K562 (cell line): ENCODE measurements at regions not wholly inside any gene's neighbourhood (a gene's known extent, or its start where the extent isn't known, plus 50 kb on each side); places are given as distances from the start of the nearest gene placed in this dataset.

Experiments
- ATAC-seq: fragments of 200-7000 bp; cut with Tn5 transposase; 3 replicates; pipeline ENCODE4 v1.9.1; 2020; ENCODE audit warnings: moderate library complexity
- BruUV-seq: library from RNA; stranded (reverse); fragments of 400-500 nt; replicated peaks from 2 replicates; lab custom pipeline; 2021; lab: Mats Ljungman, UMichigan
- CTCF ChIA-PET: fragments of 300-600 bp; formaldehyde crosslinking; extraction: SDS; loops from one replicate; lab custom pipeline; 2021; ENCODE audit warnings: low intra/inter-chr PET ratio; lab: Yijun Ruan, JAX
- POLR2A ChIA-PET: fragments of 300-600, 350-650 bp; sonication (Branson Sonifier 250); formaldehyde crosslinking; extraction: SDS; loops from one replicate; lab custom pipeline; 2021; ENCODE audit warnings: antibody characterized with exemption, inconsistent platforms; lab: Yijun Ruan, JAX
- DNase-seq, 4 experiments: peaks; one replicate each; pipeline versions ENCODE4 v3.0.0 to v3.0.0-alpha.2; 2011 to 2018; ENCODE audit warnings: low spot score in 3 of 4, mixed read lengths in 3 of 4; ENCODE audit errors: extremely low read depth in 1 of 4
- FAIRE-seq: peaks from 2 replicates; lab custom pipeline; 2011; peaks lifted over from hg19 to GRCh38; lab: Jason Lieb, UNC
- H2AFZ ChIP-seq: 2 replicates; pipeline ENCODE4 v1.6.0; 2011; ENCODE audit warnings: low read depth, low read length, control low read depth, inconsistent platforms
- H3K27ac ChIP-seq: fragments of 200-600 bp; 3 replicates; pipeline ENCODE4 v1.8.0; 2011; ENCODE audit warnings: low read depth, mild to moderate bottlenecking, control low read depth, inconsistent platforms, low read length, moderate library complexity, mixed read lengths; ENCODE audit errors: extremely low read depth
- H3K27me3 ChIP-seq, 2 experiments: fragments of 300-600 bp in 1 of 2; 2 replicates in 1 of 2; 3 replicates in 1 of 2; pipeline versions ENCODE4 v1.6.0 to v1.8.0; 2011; ENCODE audit warnings: inconsistent platforms in 2 of 2, low read length in 2 of 2, mild to moderate bottlenecking in 1 of 2, mixed read lengths in 1 of 2, moderate library complexity in 1 of 2; ENCODE audit not compliant: control insufficient read depth in 2 of 2, insufficient read depth in 2 of 2
- H3K36me3 ChIP-seq: fragments of 300-600 bp; 3 replicates; pipeline ENCODE4 v1.8.0; 2011; ENCODE audit warnings: mild to moderate bottlenecking, low read length, inconsistent platforms; ENCODE audit not compliant: control insufficient read depth, insufficient read depth
- H3K4me1 ChIP-seq, 2 experiments: fragments of 200-600 bp in 1 of 2; replicated peaks in 1 of 2; 2 replicates in 1 of 2; 3 replicates in 1 of 2; pipeline versions ENCODE4 v1.5.1 to v1.8.0; 2011; ENCODE audit warnings: inconsistent platforms in 2 of 2, low read length in 2 of 2, mild to moderate bottlenecking in 1 of 2, mixed read lengths in 1 of 2, moderate library complexity in 1 of 2; ENCODE audit not compliant: control insufficient read depth in 2 of 2, insufficient read depth in 2 of 2
- H3K4me2 ChIP-seq: 2 replicates; pipeline ENCODE4 v1.6.1; 2011; ENCODE audit warnings: low read length, control low read depth, inconsistent platforms, mixed read lengths; ENCODE audit not compliant: insufficient read depth
- H3K4me3 ChIP-seq: fragments of 200-600 bp; sonication (generic), shearing (Covaris generic); 2 replicates; pipeline ENCODE4 v1.5.1; 2016; ENCODE audit warnings: control low read depth, inconsistent platforms
- H3K79me2 ChIP-seq: fragments of 200-600 bp; 3 replicates; pipeline ENCODE4 v1.8.0; 2011; ENCODE audit warnings: low read length, inconsistent platforms; ENCODE audit not compliant: control insufficient read depth, insufficient read depth
- H3K9ac ChIP-seq, 2 experiments: 2 replicates each; pipeline versions ENCODE4 v1.6.0 to v1.6.1; 2011; ENCODE audit warnings: low read depth in 2 of 2, low read length in 2 of 2, control low read depth in 1 of 2, inconsistent platforms in 1 of 2, mild to moderate bottlenecking in 1 of 2, mixed read lengths in 1 of 2; ENCODE audit not compliant: insufficient read depth in 1 of 2
- H3K9me1 ChIP-seq: one replicate; pipeline ENCODE4 v1.6.0; 2011; ENCODE audit warnings: inconsistent platforms, mild to moderate bottlenecking, low read length, moderate library complexity; ENCODE audit not compliant: control insufficient read depth, insufficient read depth
- H3K9me3 ChIP-seq: replicated peaks from 2 replicates; pipeline ENCODE4 v1.5.1; 2011; ENCODE audit warnings: low read depth, low read length, inconsistent platforms; ENCODE audit not compliant: control insufficient read depth, insufficient read depth
- H4K20me1 ChIP-seq: replicated peaks from 2 replicates; pipeline ENCODE4 v1.6.1; 2011; ENCODE audit warnings: low read length, inconsistent platforms, mixed read lengths; ENCODE audit not compliant: control insufficient read depth, insufficient read depth
- ATF2 ChIP-seq: sonication (generic); formaldehyde crosslinking; IDR thresholded peaks from 2 replicates; pipeline ENCODE4 v1.8.1; 2022; ENCODE audit warnings: missing genetic modification reagents
- NFIX ChIP-seq: fragments of 250-450 bp; sonication (Bioruptor Pico); IDR thresholded peaks from 2 replicates; pipeline ENCODE4 v1.4.0; 2020; ENCODE audit warnings: low read depth, mild to moderate bottlenecking, moderate library complexity
- NR2C2 ChIP-seq, 2 experiments: fragments of 200-800 bp in 1 of 2; sonication (Bioruptor generic) in 1 of 2; sonication (generic) in 1 of 2; formaldehyde crosslinking in 1 of 2; IDR thresholded peaks; 2 replicates each; pipeline versions ENCODE4 v1.6.1 to v1.8.0; 2016 to 2022; ENCODE audit warnings: mild to moderate bottlenecking in 1 of 2, missing compliant biosample characterization in 1 of 2, missing genetic modification characterization in 1 of 2, missing genetic modification reagents in 1 of 2
- PRDM10 ChIP-seq: fragments of 450-650 bp; IDR thresholded peaks from 2 replicates; pipeline ENCODE4 v1.6.1; 2018; ENCODE audit not compliant: partially characterized antibody
- ZNF277 ChIP-seq: fragments of 250-450 bp; sonication (Bioruptor Pico); IDR thresholded peaks from 2 replicates; pipeline ENCODE4 v1.8.0; 2022; ENCODE audit warnings: inconsistent platforms, mild to moderate bottlenecking, moderate library complexity, borderline replicate concordance
- ZNF324 ChIP-seq: fragments of 250-450 bp; sonication (Bioruptor Pico); IDR thresholded peaks from 2 replicates; pipeline ENCODE4 v1.4.0; 2020; ENCODE audit warnings: mild to moderate bottlenecking
- WGBS: fragments of 100-300 bp; shearing (Covaris generic); methylation state at CpG from one replicate; pipeline ENCODE4 v1.1.6; 2016; ENCODE audit warnings: low coverage, mixed read lengths; ENCODE audit not compliant: insufficient coverage; ENCODE audit errors: missing lambda C conversion rate; 5-methylcytosine and 5-hydroxymethylcytosine counted together
- in situ Hi-C: fragments of 300-500 bp; cut with MboI; formaldehyde crosslinking; loops from 4 replicates; pipeline ENCODE4 v1.15.0; 2018; ENCODE audit warnings: inconsistent platforms, mixed read lengths
- intact Hi-C: fragments of 100-400 bp; cut with micrococcal nuclease; formaldehyde crosslinking; loops from 2 replicates; pipeline ENCODE4 v1.14.2; 2022

GRCh38 chr11:116239247-116239646 lies 533.5 kb downstream of the BUD13 start:
- ATAC-seq (no peak), DNase-seq (no peak), FAIRE-seq (no peak)
- H3K9me3 ChIP-seq: no peaks in the 10 kb centered on the region
- H4K20me1 ChIP-seq: no peaks in the 10 kb centered on the region
- in situ Hi-C loops: no loop called here
- BruUV-seq: no TSS peak
- H3K4me3 ChIP-seq: no peak overlapping the region
- no peaks in the 10 kb centered on the region for H3K36me3 ChIP-seq
- no peaks in the 10 kb centered on the region for H3K27me3 ChIP-seq
- intact Hi-C loops: no loop called here
- H3K9ac ChIP-seq: no peak overlapping the region
- H2AFZ ChIP-seq: no peak overlapping the region
- TF ChIP-seq ZNF324 (no peak), NFIX (no peak), NR2C2 (CRISPR knock-in tag; IDR thresholded peaks at IDR 0.05) (no peak), NR2C2 (tag; IDR thresholded peaks at IDR 0.05) (no peak), ZNF277 (CRISPR knock-in tag) (no peak), ATF2 (CRISPR knock-in tag) (no peak), PRDM10 (no peak)
- no peaks in the 10 kb centered on the region for H3K4me1 ChIP-seq
- no peak overlapping the region for H3K27ac ChIP-seq
- H3K79me2 ChIP-seq: no peaks in the 10 kb centered on the region
- H3K4me2 ChIP-seq: no peak overlapping the region
- POLR2A ChIA-PET: no interaction called here
- H3K9me1 ChIP-seq: peaks cover 3% of the 10 kb centered on the region
- 0% methylated on average over 4 of the region's 4 CpGs for WGBS
- CTCF ChIA-PET: no interaction called here
